ENCODE measurements at regions not wholly inside any gene's neighbourhood (a gene's known extent, or its start where the extent isn't known, plus 50 kb on each side); places are given as distances from the start of the nearest gene placed in this dataset.

DNA sequence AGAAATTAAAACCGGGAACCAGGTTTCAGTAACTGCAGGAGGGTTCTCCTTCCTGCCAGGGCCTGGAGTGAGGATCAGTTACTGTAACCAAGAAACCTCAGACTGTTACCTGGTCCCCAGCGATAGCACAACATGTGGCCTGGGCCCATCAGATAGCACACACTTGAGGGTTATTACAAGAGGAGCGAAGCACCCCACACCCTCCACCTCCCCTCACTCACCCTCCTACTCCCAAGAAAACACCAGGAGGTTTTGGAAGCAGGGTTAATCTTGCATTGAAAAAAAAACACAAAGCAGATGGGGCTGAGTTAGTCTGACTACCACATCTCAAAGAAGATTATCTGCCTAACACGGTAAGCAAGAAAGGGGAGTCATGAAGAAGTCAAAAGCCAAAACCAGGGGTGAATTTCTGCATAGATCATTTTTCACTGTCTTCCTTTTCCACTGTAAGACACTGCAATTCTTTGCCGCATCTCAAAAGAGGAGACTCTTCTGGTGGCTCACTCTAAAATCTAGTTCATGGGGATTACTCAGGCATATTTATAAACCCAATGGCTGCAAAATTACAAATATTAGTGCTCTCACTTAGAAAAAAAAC lies 75.9 kb upstream of the DOCK9 start:
- in situ Hi-C loops (cut with HindIII; ENCODE audit: low sequenced_read_pairs) = no loop called here

DNA sequence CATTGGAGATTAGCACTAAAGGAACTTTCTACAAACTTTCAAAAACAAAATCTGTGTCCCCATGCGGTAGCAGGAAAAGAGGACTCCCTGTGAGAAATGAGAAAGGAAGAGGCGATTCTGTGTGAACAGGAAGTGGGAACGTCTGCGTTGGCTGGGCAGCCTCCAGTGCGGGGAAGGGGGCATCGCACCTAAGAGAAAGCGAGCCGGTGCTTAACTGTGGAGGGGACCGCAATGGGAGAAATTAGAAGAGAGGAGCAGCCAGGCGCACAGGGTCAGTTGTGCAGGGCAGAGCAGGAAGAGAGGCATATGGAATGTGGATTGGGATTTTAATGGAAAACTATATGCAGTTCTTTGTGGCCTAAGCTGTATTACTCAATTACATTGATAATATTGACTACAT lies 77.4 kb upstream of the DOCK9 start:
- in situ Hi-C loops (cut with HindIII; ENCODE audit: low sequenced_read_pairs) = no loop called here

DNA sequence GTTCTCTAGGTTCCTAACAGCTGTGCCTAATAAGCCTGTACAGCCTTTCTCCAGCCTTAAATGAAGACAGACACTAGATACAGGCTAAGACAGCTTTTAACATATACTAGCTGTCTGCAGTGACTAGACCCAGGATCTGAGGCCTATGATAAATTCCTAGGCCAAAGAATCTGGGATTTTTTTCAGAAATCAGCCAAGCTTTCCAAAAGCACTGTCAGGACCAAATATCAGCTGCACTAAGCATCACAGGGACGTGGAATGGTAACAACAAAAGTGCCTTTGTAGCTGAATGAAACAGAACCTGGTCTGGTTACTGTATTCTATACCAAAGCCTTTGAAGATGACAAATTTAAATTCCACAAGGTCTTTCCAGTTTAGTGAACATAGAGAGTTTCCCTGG lies 77.9 kb upstream of the DOCK9 start:
- in situ Hi-C loops (cut with HindIII; ENCODE audit: low sequenced_read_pairs) = no loop called here

DNA sequence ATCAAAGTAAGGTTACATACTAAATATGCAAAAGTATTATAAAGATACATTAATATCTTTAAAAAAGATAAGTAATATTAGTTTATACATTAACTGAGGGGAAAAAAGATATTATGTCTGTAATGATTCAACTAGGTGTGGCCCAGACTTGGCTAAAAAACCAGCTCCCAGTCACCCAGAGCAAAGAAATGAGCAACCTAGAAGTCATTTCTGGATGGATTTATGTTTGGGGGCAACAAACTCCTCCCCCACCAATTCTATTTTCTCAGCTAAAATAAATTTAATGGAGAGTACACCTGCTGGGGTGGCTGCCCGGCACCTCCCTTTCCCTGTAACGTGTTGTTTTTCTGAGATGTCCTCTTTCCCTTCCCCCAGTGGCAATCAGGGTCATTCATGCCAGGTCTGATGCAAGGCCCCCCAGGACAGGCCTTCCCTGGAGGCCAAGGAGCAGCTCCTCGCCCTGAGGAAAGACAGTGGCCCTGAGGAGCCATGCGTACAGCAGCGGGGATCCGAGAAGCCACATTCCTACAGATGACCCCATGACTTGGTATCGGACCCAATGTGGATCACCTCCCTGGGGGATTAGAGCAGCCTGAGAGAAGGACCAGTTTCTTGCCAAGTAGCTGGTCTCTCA lies 78.6 kb upstream of the DOCK9 start:
- in situ Hi-C loops (cut with HindIII; ENCODE audit: low sequenced_read_pairs) = no loop called here

DNA sequence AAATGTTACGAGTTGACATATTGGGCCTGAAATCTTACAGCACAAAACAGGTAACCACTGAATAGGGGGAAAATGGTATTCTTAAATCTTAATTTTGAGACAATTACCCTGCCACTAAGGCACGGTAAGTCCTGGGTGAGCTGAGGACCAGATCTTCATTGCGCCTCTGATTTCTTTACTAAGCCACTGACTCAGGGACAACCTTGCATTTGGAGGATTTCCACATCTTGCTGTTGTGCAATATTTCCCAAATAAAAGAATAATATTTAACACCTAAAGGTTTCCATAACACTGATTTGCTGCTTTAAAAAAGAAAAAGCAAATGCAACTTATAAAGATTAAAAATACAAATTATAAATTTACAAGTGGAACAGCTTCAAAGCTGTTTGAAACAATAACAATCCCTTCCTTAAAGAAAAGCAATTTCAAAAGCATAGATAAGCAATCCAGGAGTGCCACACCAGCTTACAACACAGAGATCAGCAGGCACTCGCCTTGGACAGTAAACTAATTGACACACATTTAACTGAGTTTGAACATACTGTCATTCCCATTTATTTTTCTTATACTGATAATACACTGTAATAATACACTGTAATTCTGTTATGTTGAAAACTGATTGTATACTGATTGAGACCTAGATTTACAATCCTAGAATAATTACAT lies 79.6 kb upstream of the DOCK9 start:
- in situ Hi-C loops (cut with HindIII; ENCODE audit: low sequenced_read_pairs) = no loop called here

DNA sequence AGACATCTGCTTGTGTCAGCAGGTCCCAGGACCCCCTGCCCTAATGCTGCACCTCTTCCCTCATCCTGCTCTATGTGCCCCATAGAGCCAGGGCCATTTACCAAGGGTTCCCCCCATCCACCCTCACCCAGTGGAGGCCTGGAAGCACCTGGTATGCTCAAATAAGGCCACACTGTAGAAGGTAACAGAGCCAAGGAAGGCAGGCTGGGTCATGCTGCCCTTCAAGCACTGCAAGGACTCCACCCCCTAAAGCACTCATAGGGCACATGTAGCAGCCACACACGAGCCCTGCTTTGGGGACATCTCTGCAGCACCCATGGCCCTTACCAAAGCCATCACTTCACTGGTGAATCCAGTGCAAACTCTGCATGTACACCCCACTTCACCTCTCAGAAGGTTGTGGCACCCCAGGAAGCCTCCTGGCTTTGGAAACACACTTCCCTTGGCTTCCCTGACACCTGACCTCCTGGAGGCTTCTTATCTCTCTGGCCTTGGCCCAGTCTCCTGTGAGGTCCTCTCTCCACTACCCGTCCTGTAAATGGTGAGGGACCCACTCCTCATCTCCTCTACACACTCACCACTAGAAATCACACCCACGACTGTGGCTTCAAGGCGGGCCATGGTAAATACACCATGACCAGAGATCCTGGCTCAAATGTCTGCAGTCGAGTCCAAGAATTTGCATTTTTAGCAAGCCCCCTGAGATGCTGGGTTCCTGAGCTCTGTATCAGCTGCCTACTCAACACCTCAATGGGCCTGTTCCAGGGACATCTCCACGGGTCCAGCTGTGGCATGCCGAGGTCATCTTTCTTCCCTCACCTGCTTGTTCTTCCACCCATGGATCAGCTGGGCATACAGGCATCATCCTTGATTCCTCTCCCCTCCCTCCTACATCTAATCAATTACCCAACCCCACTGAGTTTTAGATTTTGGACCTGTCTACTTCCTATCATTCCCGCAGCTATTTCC lies 80.9 kb upstream of the DOCK9 start:
- in situ Hi-C loops (cut with HindIII; ENCODE audit: low sequenced_read_pairs) = no loop called here

DNA sequence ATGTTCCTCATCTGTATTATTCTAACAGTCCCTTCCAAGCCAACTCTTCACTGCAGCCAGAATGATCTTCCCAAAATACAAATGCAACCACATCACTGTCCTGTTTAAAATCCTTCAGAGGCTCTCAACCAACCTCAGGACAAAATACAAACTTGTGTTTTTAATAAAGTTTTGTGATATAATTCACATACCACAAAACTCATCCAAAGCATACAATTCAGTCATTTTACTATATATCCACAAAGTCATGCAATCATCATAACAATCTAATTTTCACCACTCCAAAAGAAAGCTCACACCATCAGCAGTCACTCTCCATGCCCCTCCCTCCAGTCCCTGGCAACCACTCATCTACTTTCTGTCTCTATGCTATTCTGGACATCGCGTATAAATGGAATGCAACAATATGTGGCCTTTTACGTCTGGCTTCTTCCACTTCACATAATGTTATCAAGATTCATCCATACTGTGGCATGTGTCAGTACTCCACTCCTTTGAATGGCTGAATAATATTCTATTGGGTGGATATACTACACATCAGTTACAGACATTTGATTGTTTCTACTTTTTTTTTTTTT lies 81.7 kb upstream of the DOCK9 start:
- in situ Hi-C loops (cut with HindIII; ENCODE audit: low sequenced_read_pairs) = no loop called here

DNA sequence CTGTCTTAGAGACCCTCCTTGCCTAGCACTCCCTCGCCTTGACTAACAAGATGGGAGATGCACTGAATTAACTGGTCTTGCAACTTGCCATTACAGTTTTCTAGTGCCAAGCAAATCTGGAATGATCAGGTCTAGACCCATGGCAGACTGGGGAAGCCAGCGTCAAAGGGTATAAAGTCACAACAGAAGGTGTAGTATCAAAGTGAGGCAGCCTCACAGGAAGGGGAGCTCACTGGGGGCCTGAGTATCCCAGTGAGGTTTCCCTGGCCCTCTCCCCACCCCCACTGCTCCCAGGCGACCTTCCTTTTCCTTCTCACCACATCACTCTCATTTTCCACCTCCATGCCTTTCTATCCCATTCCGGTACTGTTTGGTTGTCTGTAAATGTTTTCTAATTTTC lies 83.5 kb upstream of the DOCK9 start:
- in situ Hi-C loops (cut with HindIII; ENCODE audit: low sequenced_read_pairs) = no loop called here

DNA sequence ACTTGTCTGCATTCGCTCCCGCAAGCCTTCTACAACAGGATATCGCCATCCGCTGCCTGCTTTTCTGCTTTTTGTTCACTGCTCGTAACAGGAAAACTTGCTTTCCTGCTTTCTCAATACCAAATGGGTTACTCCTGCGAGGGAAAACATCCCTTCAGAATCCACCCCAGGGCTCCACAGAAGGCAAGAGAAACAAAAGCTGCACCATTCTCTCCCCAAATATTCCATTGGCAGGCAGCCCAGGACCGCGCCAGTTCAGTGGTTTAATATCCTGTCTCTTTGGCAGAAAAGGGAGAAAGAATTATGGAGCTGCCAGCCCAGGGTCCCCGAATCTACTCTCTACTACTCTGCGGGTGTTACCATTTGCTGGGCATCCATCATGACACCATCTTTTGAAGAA lies 84.7 kb upstream of the DOCK9 start:
- in situ Hi-C loops (cut with HindIII; ENCODE audit: low sequenced_read_pairs) = no loop called here

DNA sequence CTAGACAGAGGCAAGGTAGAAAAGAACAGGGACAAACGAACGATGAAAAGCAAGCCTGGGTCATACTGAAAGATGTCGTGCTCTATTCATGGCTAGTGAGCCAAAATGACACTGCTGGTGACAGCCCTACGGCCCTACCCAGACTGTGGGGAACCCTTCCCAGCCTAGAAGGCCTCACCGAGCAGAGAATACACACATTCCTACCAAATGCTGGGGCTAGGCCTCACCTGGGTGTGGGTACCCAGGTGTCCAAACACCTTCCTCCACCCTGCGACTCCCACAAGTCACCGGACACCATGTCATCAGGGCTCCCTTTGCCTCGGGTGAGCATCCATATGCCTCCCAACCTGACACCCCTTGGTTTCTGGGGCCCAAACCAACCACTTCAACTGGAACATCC lies 85.3 kb upstream of the DOCK9 start:
- in situ Hi-C loops (cut with HindIII; ENCODE audit: low sequenced_read_pairs) = no loop called here

DNA sequence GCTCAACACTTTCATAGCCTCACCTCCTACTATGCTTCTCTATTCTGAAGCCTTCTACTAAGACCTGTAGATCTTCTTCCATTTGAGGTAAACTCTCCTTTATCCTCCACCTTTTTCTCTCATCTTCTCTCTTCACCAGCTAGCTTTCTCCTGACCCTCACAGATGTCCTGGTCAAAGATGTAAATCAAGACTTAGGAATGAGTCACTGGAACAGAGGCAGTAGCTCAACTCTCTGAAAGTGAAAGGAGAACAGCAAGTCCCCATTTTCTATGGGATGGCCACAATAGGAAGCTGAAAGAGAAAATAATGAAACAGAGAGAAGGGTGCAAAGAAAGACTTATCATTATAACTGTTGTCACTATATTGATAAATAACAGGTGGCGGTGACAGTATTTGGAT lies 86.1 kb upstream of the DOCK9 start:
- in situ Hi-C loops (cut with HindIII; ENCODE audit: low sequenced_read_pairs) = no loop called here

DNA sequence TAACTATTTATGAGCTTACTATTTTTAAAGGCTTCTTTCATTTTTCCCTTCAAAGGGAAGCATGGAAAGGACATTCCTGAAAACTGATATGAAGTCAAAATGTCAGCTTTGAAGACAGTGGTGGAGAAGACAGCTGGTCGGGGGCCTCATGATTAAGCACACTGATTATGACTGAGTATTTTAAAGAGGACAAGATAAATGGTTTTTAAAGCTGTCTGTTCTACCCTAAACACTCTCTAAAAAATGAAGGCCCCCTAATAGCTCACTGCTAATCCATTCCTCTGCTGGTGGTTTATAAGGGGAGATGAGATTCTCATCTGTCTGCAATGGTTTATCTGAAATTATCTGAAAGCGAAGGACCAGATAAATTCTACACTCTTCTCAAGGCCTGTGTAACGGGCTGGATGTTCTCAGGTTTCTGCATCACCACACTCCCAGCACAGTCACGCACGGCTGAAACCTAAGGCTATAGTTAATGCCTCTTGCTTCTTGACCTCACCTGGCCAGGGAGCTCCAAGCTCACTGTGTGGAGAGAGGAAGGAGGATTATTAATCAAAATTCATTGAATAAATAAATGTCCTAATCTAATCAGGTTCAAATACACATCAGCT lies 86.9 kb upstream of the DOCK9 start:
- in situ Hi-C loops (cut with HindIII; ENCODE audit: low sequenced_read_pairs) = no loop called here

DNA sequence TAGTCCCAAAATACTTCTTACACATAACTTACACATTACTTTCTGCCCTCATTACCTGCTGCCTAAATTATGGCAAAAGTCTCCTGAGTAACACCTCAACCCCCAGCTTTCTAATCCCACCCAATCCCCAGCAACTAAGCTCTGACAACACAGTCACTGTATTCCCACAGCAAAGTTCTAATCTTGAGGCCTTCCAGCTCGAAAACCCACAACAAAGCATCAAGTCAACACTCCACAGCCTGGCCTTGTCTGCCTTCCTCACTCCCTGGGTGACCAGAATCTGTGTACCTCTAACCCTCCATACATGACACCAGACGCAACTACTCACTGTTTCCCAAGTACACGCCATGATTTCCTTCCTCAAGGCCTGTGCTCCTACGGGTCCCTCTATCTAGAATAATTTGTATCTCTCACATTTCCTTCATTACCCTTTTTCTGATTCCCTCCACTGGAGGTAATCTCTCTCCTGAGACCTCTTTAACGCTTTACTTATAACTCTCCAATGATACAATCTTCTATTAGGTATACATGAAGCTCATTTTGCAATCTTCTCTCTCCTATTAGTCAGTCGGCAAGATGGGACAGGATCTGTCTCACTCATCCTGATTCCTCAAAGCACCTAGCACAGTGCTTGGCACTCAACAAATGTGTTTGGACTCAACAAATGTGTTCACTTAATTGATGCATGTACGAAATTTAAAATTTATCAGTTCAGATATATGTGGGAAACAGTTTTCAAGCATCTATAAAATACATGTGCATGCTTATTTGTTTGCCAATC lies 87.6 kb upstream of the DOCK9 start:
- in situ Hi-C loops (cut with HindIII; ENCODE audit: low sequenced_read_pairs) = no loop called here

DNA sequence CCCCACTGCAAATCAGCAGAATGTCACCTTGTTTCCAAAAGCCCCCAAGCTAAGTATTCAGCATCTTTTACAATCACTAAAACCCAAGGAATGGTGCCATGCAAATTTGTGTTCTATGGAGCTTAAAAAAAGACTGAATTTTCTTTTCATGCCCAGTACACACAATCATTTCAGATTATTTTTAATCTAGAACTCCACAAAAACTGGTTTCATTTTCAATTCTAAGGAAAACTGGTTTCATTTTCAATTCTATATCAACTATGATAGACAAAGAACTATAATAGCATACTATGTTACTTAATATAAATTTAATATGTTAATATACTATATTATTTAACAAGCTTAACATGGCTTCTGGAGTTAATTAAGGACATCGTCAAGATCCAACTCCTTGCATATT lies 88.4 kb upstream of the DOCK9 start:
- in situ Hi-C loops (cut with HindIII; ENCODE audit: low sequenced_read_pairs) = no loop called here

DNA sequence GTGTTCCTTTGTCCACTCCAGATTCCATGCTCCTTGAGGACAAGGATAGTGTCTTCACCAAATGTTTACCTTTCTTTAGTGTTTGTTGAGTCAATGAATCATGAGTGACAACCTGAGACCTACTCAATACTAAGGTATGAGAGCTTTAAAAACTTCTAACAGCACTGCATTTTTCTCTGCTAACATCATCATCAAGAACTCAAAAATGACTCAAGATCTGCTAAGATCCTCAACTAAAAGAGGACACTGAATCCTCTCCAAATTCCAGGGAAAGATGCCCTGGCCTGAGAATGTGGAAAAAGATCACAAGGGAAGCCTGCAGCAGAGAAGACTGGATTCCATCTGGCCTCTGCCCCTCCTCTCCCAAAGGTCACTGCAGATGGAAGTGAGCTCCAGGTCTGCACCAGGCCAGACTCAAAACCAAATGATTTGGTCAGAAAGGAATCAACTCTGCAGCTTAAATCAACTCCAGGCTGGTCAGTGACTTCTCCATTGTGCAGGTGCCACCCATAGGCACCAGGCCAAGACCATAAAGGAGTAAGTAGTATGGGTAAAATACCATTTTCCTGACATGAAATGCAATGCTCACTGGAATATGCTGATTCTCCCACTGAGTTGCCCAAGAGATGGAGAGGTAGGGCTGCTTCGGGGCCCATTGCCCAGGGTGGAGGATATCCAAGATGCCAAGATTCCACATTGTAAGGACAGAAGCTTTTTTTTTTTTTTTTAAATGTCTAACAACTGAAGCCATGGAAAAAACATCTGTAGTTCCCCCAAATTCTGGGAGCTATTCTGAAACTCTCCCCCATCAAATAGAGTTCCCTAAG lies 89.5 kb upstream of the DOCK9 start:
- in situ Hi-C loops (cut with HindIII; ENCODE audit: low sequenced_read_pairs) = no loop called here

DNA sequence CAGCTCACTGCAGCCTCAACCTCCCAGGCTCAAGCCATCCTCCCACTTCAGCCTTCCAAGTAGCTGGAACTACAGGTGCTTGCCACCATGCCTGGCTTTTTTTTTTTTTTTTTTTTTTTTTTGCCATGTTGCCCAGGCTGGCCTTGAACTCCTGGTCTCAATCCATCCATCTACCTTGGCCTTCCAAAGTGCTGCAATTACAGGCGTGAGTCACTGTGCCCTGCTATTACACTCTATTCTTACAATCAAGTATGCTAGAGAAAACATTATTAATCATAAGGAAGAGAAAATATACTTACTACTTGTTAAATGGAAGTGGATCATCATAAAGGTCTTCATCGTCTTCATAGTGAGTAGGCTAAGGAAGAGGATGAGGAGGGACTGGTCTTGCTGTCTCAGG lies 93.3 kb upstream of the DOCK9 start:
- in situ Hi-C loops (cut with HindIII; ENCODE audit: low sequenced_read_pairs) = no loop called here

DNA sequence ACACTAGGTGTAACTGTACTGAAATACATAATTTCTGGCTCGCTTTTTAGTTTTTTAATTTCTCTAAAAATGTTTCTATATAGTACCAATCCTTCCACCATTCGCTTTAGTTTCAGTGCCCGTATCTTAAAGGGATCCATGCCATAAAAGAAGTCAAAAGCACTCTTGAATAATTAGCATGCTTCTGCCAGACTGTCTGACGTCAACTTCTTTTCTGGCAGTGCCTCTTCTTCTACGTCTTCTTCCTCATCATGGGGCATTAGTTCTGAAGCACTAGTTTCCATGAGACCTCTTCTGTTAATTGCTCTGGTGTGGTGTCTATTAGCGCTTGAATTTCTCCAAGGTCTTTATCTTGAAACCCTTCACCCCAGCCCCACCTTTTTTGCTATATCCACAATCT lies 93.8 kb upstream of the DOCK9 start:
- in situ Hi-C loops (cut with HindIII; ENCODE audit: low sequenced_read_pairs) = no loop called here

DNA sequence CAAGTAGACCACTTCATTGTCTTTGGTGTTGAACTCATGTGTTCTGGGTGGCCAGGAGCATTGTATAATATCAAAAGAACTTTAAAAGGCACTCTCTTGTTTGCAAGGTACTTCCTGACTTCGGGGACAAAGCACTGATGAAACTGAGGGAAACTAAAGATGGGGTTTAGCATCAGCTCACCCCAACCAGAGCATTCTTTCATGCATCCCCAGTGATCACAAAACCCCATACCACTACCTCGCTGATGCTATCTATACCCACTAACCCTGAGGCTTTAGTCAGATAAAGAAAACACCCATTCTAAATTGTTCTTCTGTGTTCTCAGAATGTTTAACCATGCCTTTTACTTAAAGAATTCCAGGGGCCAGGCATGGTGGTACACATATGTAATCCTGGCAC lies 94.5 kb upstream of the DOCK9 start:
- in situ Hi-C loops (cut with HindIII; ENCODE audit: low sequenced_read_pairs) = no loop called here

DNA sequence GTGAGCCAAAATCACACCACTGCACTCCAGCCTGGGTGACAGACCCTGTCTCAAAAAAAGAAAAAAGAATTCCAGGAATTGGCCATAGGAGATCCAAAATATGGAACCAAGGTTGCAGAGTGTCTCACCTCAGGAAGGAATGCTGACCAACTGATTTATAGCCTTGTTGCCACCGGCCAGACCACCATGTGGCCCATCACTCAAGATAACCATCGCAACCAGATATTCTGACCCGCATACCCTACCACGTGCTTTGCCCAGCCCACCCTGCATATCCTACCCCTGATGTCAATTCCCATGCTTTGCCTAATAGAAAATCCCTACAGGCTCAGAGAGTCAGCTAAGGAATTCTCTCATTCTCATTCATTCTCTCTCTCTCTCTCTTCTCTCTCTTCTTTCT lies 95.1 kb upstream of the DOCK9 start:
- in situ Hi-C loops (cut with HindIII; ENCODE audit: low sequenced_read_pairs) = no loop called here

Measured in endothelial cell of hepatic sinusoid (primary cell).